Motor neuron (in vitro differentiated cells): ENCODE measurements at regions not wholly inside any gene's neighbourhood (a gene's known extent, or its start where the extent isn't known, plus 50 kb on each side); places are given as distances from the start of the nearest gene placed in this dataset.

Source experiments
- ATAC-seq, 8 experiments: fragments of 200-7000 bp; cut with Tn5 transposase; replicated peaks in 6 of 8; 2 replicates each; pipeline ENCODE4 v1.8.0; 2021; ENCODE audit warnings: mild to moderate bottlenecking in 8 of 8, moderate library complexity in 8 of 8
- H3K27ac ChIP-seq, 2 donors: fragments of 250-450 bp; sonication (Bioruptor Pico); 2 replicates each; pipeline ENCODE4 v1.9.0; 2021; ENCODE audit warnings: antibody characterized with exemption in 2 of 2, mild to moderate bottlenecking in 2 of 2, moderate library complexity in 1 of 2
- H3K4me1 ChIP-seq, 2 donors: fragments of 250-450 bp; sonication (Bioruptor Pico); replicated peaks in 1 of 2; 2 replicates each; pipeline ENCODE4 v1.6.1; 2021; ENCODE audit warnings: antibody characterized with exemption in 2 of 2, mild to moderate bottlenecking in 2 of 2, moderate library complexity in 1 of 2
- H3K4me3 ChIP-seq, 5 donors: fragments of 250-450 bp; sonication (Bioruptor Pico); 2 replicates each; pipeline ENCODE4 v1.9.0; 2021; ENCODE audit warnings: antibody characterized with exemption in 5 of 5, mild to moderate bottlenecking in 5 of 5, moderate library complexity in 4 of 5
- WGBS, 10 experiments: fragments of 450-650 bp; shearing (Covaris generic); methylation state at CpG; one replicate each; pipeline ENCODE4 v1.0.0; 2022; 5-methylcytosine and 5-hydroxymethylcytosine counted together
- in situ Hi-C, 9 experiments: fragments of 400-800 bp; cut with MboI; loops; one replicate each; pipeline ENCODE4 v1.15.0; 2021; ENCODE audit warnings: low sequenced_read_pairs in 9 of 9, low pct_unique_long_range_greater_than_20kb in 2 of 9; ENCODE audit not compliant: unreplicated experiment in 9 of 9

GRCh38 chr6:104162036-104162669 is 697.6 kb downstream of the HACE1 start:
- H3K4me1 ChIP-seq: peaks cover 0 to 8% of the 10 kb centered on the region in 2 donors
- no peak overlapping the region for H3K4me3 ChIP-seq
- peak in 6 of 8 experiments; percentile 26 to 98 (median 94) for ATAC-seq
- in situ Hi-C loops: no loop called here
- 38 to 82% (median 61%) methylated on average over 1 to 4 of the region's 5 CpGs; no CpG with 5 or more reads in 1 of the 10 experiments for WGBS, 10 experiments
- H3K27ac ChIP-seq: peak overlapping the region in 1 of 2 donors; percentile 41

- H3K4me3 ChIP-seq: no peak overlapping the region
- no peak overlapping the region for H3K27ac ChIP-seq
- WGBS, 10 experiments: 0 to 100% (median 71%) methylated on average over 1 to 2 of the region's 2 CpGs
- ATAC-seq: no peak
- in situ Hi-C loops: no loop called here
- H3K4me1 ChIP-seq: peaks cover 0 to 8% of the 10 kb centered on the region in 2 donors
These were observed 700.6 kb downstream of the HACE1 start for GRCh38 chr6:104159045-104159618.

GRCh38 chr6:104143757-104144156 is 716.0 kb downstream of the HACE1 start:
- Histone ChIP-seq H3K4me1 (no peaks in the 10 kb centered on the region), H3K27ac (no peak overlapping the region), H3K4me3 (no peak overlapping the region)
- in situ Hi-C loops: no loop called here
- no peak for ATAC-seq
- WGBS, 10 experiments: 0 to 100% (median 73%) methylated on average over 1 to 3 of the region's 3 CpGs; no CpG with 5 or more reads in 1 of the 10 experiments

- H3K4me1 ChIP-seq: no peaks in the 10 kb centered on the region
- WGBS, 10 experiments: 20 to 56% methylated on average over 1 of the region's 1 CpG; no CpG with 5 or more reads in 8 of the 10 experiments
- in situ Hi-C loops: no loop called here
- no peak for ATAC-seq
- H3K27ac ChIP-seq: no peak overlapping the region
- H3K4me3 ChIP-seq: no peak overlapping the region
These were observed 724.8 kb downstream of the HACE1 start for GRCh38 chr6:104134876-104135275.

GRCh38 chr6:104130343-104130742 is 729.4 kb downstream of the HACE1 start:
- Histone ChIP-seq H3K4me1 (no peaks in the 10 kb centered on the region), H3K27ac (no peak overlapping the region), H3K4me3 (no peak overlapping the region)
- no peak for ATAC-seq
- in situ Hi-C loops: no loop called here

- ATAC-seq: peak in 4 of 8 experiments; percentile 44 to 100 (median 80)
- in situ Hi-C loops: no loop called here
- Histone ChIP-seq H3K4me3 (no peak overlapping the region), H3K4me1 (no peaks in the 10 kb centered on the region), H3K27ac (no peak overlapping the region)
- WGBS, 10 experiments: 60 to 100% (median 80%) methylated on average over 1 to 3 of the region's 3 CpGs; no CpG with 5 or more reads in 4 of the 10 experiments
These were observed 733.3 kb downstream of the HACE1 start for GRCh38 chr6:104126315-104127005.

- Histone ChIP-seq H3K27ac (no peak overlapping the region), H3K4me1 (no peaks in the 10 kb centered on the region), H3K4me3 (no peak overlapping the region)
- in situ Hi-C loops: no loop called here
- 0 to 100% (median 44%) methylated on average over 1 of the region's 1 CpG; no CpG with 5 or more reads in 3 of the 10 experiments for WGBS, 10 experiments
- ATAC-seq: peak in 1 of 8 experiments; percentile 72
These were observed 736.5 kb downstream of the HACE1 start for GRCh38 chr6:104123227-104123626.

- no peak for ATAC-seq
- Histone ChIP-seq H3K4me3 (no peak overlapping the region), H3K4me1 (no peaks in the 10 kb centered on the region), H3K27ac (no peak overlapping the region)
- 0 to 82% (median 67%) methylated on average over 1 to 4 of the region's 4 CpGs for WGBS, 10 experiments
- in situ Hi-C loops: no loop called here
These were observed 741.4 kb downstream of the HACE1 start for GRCh38 chr6:104118274-104118673.

GRCh38 chr6:104109806-104110205 is 749.9 kb downstream of the HACE1 start:
- Histone ChIP-seq H3K4me1 (peaks cover 0 to 5% of the 10 kb centered on the region in 2 donors), H3K4me3 (no peak overlapping the region), H3K27ac (no peak overlapping the region)
- in situ Hi-C loops: no loop called here
- ATAC-seq: no peak
- 8 to 92% (median 32%) methylated on average over 1 to 2 of the region's 2 CpGs; no CpG with 5 or more reads in 3 of the 10 experiments for WGBS, 10 experiments

GRCh38 chr6:104108634-104109033 is 751.1 kb downstream of the HACE1 start:
- peaks cover 0 to 5% of the 10 kb centered on the region in 2 donors for H3K4me1 ChIP-seq
- no peak overlapping the region for H3K4me3 ChIP-seq
- in situ Hi-C loops: no loop called here
- H3K27ac ChIP-seq: no peak overlapping the region
- ATAC-seq: peak in 1 of 8 experiments; percentile 39

GRCh38 chr6:104095661-104096416 is 763.9 kb downstream of the HACE1 start:
- peak in 1 of 8 experiments; percentile 14 for ATAC-seq
- Histone ChIP-seq H3K27ac (no peak overlapping the region), H3K4me3 (no peak overlapping the region), H3K4me1 (no peaks in the 10 kb centered on the region)
- in situ Hi-C loops: no loop called here
- WGBS, 10 experiments: 33 to 100% (median 80%) methylated on average over 1 to 6 of the region's 6 CpGs; no CpG with 5 or more reads in 2 of the 10 experiments

GRCh38 chr6:104087765-104088164 is 772.0 kb downstream of the HACE1 start:
- no peak for ATAC-seq
- Histone ChIP-seq H3K27ac (no peak overlapping the region), H3K4me3 (no peak overlapping the region), H3K4me1 (no peaks in the 10 kb centered on the region)
- in situ Hi-C loops: no loop called here
- WGBS, 10 experiments: 0 to 83% (median 22%) methylated on average over 1 of the region's 1 CpG; no CpG with 5 or more reads in 6 of the 10 experiments

- 0 to 100% (median 89%) methylated on average over 1 to 2 of the region's 2 CpGs for WGBS, 10 experiments
- H3K4me1 ChIP-seq: no peaks in the 10 kb centered on the region
- no peak overlapping the region for H3K4me3 ChIP-seq
- in situ Hi-C loops: no loop called here
- H3K27ac ChIP-seq: no peak overlapping the region
- no peak for ATAC-seq
These were observed 791.4 kb downstream of the HACE1 start for GRCh38 chr6:104068281-104068680.
